Naive thymus-derived CD8-positive, alpha-beta T cell (primary cell): ENCODE measurements at regions not wholly inside any gene's neighbourhood (a gene's known extent, or its start where the extent isn't known, plus 50 kb on each side); places are given as distances from the start of the nearest gene placed in this dataset.
"Not testable (repeated sequence)": the region's sequence is repeated elsewhere in the genome, so short reads cannot be mapped to it uniquely, and the experiment has no call there.

Experiments used
- ATAC-seq, 2 donors: fragments of 150-1000 bp; cut with Tn5 transposase in 1 of 2; sonication (Bioruptor Pico), chemical (Tn5 transposase) in 1 of 2; 1 replicate in 1 of 2; 2 replicates in 1 of 2; pipeline ENCODE4 v1.10.0; 2021; ENCODE audit warnings: mild to moderate bottlenecking in 2 of 2, moderate library complexity in 2 of 2
- POLR2A ChIA-PET: fragments of 350-600 bp; sonication (Branson Sonifier 250); formaldehyde crosslinking; loops from one replicate; lab custom pipeline; 2021; ENCODE audit warnings: antibody characterized with exemption; lab: Charles Lee
- DNase-seq, 10 donors: peaks; one replicate each; pipeline versions ENCODE4 v3.0.0 to v3.0.0-alpha.2; 2020 to 2022
- H3K27ac Mint-ChIP-seq, 10 donors: one replicate each; pipeline ENCODE4 v1.8.0; 2020 to 2022; ENCODE audit warnings: mild to moderate bottlenecking in 10 of 10, mixed read lengths in 10 of 10, moderate library complexity in 4 of 10, inconsistent platforms in 1 of 10
- H3K27me3 Mint-ChIP-seq, 5 donors: one replicate each; pipeline ENCODE4 v1.8.0; 2021 to 2022; ENCODE audit warnings: mixed read lengths in 5 of 5
- H3K36me3 Mint-ChIP-seq, 3 donors: one replicate each; pipeline ENCODE4 v1.8.0; 2020 to 2022; ENCODE audit warnings: mixed read lengths in 3 of 3, mild to moderate bottlenecking in 2 of 3, inconsistent platforms in 1 of 3
- H3K4me1 Mint-ChIP-seq, 4 donors: one replicate each; pipeline ENCODE4 v1.8.0; 2021 to 2022; ENCODE audit warnings: mixed read lengths in 4 of 4
- H3K4me3 Mint-ChIP-seq, 10 donors: one replicate each; pipeline ENCODE4 v1.8.0; 2020 to 2022; ENCODE audit warnings: mild to moderate bottlenecking in 10 of 10, mixed read lengths in 10 of 10, moderate library complexity in 6 of 10, inconsistent platforms in 1 of 10
- H3K9me3 Mint-ChIP-seq, 9 donors: one replicate each; pipeline ENCODE4 v1.8.0; 2020 to 2022; ENCODE audit warnings: mixed read lengths in 9 of 9, mild to moderate bottlenecking in 3 of 9, inconsistent platforms in 1 of 9, moderate library complexity in 1 of 9

DNA sequence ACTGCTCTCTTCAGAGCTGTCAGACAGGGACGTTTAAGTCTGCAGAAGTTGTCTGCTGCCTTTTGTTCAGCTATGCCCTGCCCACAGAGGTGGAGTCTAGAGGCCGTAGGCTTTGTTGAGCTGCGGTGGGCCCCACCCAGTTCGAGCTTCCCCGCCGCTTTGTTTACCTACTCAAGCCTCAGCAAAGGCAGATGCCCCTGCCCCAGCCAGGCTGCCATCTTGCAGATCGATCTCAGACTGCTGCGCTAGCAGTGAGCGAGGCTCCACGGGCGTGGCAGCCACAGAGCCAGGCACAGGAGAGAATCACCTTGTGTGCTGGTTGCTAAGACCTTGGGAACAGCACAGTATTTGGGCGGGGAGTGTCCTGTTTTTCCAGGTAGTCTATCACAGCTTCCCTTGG lies 120.8 kb upstream of the SOX2 start:
- H3K4me1 Mint-ChIP-seq, POLR2A ChIA-PET, H3K27me3 Mint-ChIP-seq, DNase-seq, H3K4me3 Mint-ChIP-seq, ATAC-seq, H3K27ac Mint-ChIP-seq: not testable (repeated sequence)
- Mint-ChIP-seq H3K36me3 (peaks cover 0 to 14% (median 0%) of the 10 kb centered on the region in 3 donors), H3K9me3 (peaks cover 13 to 59% (median 27%) of the 10 kb centered on the region in 9 donors)

DNA sequence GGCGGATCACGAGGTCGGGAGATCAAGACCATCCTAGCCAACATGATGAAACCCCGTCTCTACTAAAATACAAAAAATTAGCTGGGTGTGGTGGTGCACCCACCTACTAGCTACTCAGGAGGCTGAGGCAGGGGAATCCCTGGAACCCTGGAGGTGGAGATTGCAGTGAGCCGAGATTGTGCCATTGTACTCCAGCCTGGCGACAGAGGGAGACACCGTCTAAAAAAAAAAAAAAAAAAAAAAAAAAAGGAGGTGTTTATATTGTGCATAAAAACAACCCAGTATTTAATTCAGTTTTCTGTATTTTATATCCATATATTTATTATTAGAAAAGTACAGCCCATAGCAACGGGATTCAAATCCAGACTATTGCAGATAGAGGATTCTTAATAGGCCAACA lies 129.1 kb upstream of the SOX2 start:
- ATAC-seq (no peak), DNase-seq (no peak)
- POLR2A ChIA-PET, result no interaction called here
- Mint-ChIP-seq H3K4me3 (no peak overlapping the region), H3K27ac (no peak overlapping the region), H3K36me3 (no peaks in the 10 kb centered on the region), H3K9me3 (peaks cover 0 to 21% (median 11%) of the 10 kb centered on the region in 9 donors), H3K4me1 (no peaks in the 10 kb centered on the region), H3K27me3 (no peaks in the 10 kb centered on the region)

DNA sequence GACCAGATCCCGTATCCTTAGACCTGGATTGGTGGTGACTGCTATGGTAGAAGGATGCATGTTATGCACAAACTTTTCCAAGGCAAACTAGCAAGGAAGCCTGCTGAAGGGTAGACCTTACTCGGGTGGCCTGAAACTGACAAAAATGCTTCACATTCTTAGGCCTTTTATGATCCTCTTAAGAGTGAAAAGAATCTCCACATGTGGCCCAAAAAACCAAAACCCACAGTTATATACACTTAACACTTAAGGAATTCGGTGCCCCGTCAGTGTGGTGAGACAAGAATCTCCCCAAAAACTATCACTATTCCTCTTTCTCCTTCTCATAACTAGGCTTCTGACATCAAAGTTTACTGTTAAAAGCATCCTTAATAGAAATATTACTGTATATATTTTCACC lies 130.1 kb upstream of the SOX2 start:
- H3K4me3 Mint-ChIP-seq, result no peak overlapping the region
- H3K4me1 Mint-ChIP-seq, result no peaks in the 10 kb centered on the region
- DNase-seq (no peak), ATAC-seq (no peak)
- POLR2A ChIA-PET, result no interaction called here
- H3K27me3 Mint-ChIP-seq, result no peaks in the 10 kb centered on the region
- H3K9me3 Mint-ChIP-seq, result peaks cover 0 to 15% (median 3%) of the 10 kb centered on the region in 9 donors
- no peaks in the 10 kb centered on the region for H3K36me3 Mint-ChIP-seq
- no peak overlapping the region for H3K27ac Mint-ChIP-seq

DNA sequence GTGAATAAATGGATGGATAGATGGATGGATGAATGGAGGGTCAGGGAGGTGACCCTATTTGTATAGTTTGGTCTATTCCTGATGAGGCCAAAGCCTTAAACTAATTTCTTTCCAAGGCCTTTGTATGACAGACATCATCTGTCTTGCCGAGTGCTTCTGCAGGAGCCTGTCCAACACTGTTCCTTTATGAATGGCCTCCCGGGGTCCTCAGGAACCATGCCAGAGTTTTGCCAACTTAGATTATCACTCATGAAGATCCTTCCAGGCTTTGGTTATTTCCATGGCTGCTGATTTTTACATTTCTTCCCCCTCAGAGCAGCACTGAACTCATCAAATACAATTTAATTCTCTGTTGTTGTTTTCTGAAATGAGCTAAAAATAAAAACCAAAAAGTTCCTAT lies 133.0 kb upstream of the SOX2 start:
- H3K4me3 Mint-ChIP-seq, result no peak overlapping the region
- H3K9me3 Mint-ChIP-seq, result peaks cover 0 to 9% (median 2%) of the 10 kb centered on the region in 9 donors
- POLR2A ChIA-PET, result no interaction called here
- ATAC-seq (no peak), DNase-seq (no peak)
- H3K4me1 Mint-ChIP-seq, result no peaks in the 10 kb centered on the region
- H3K27ac Mint-ChIP-seq, result no peak overlapping the region
- no peaks in the 10 kb centered on the region for H3K27me3 Mint-ChIP-seq
- no peaks in the 10 kb centered on the region for H3K36me3 Mint-ChIP-seq

DNA sequence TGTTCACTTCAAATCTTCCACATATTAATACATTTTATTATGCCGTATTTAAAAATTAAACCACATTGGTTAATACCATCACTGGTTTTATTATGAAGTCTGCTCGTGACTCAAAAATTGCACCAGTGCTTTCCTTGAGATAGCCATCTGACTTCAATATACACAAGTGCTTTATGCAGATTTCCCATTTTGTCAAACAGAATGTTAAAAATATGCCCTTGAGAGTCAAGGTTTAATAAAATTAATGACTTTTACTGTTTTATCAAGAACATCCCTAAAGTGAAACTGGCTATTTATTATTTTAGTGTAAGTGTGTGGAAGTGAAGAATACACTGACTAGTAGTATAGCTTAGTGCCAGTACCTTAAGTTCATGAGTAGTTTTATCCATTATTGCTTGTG lies 139.3 kb upstream of the SOX2 start:
- Mint-ChIP-seq H3K36me3 (no peaks in the 10 kb centered on the region), H3K4me1 (no peaks in the 10 kb centered on the region)
- DNase-seq, result no peak

DNA sequence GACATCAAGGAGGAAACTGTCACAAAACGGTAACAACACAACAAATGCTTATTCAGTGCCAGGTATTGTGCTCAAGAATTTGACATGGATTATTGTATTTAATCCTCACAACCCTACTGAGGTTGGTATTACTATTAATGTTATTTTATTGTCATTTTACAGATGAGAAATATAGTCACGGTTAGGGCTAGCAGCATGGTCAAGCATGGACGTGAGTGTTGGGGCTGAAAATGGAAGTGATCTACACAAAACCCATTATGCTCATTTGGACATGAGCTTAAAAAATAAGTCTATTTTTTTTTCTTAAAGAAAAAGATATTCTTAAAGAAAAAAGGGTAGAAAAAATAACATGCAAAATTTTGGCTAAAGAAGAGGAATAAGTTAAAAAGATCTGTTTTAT lies 141.3 kb upstream of the SOX2 start:
- ATAC-seq (no peak), DNase-seq (no peak)
- no peaks in the 10 kb centered on the region for H3K27me3 Mint-ChIP-seq
- POLR2A ChIA-PET, result no interaction called here
- no peaks in the 10 kb centered on the region for H3K4me1 Mint-ChIP-seq
- peaks cover 0 to 5% (median 0%) of the 10 kb centered on the region in 9 donors for H3K9me3 Mint-ChIP-seq
- H3K36me3 Mint-ChIP-seq, result no peaks in the 10 kb centered on the region
- H3K27ac Mint-ChIP-seq, result no peak overlapping the region
- no peak overlapping the region for H3K4me3 Mint-ChIP-seq

More for the DNA sequence above, 139.3 kb upstream of the SOX2 start:
- no peak overlapping the region for H3K4me3 Mint-ChIP-seq
- H3K9me3 Mint-ChIP-seq, result peaks cover 0 to 5% (median 0%) of the 10 kb centered on the region in 9 donors
- POLR2A ChIA-PET, result no interaction called here
- H3K27me3 Mint-ChIP-seq, result no peaks in the 10 kb centered on the region
- ATAC-seq, result no peak
- no peak overlapping the region for H3K27ac Mint-ChIP-seq

DNA sequence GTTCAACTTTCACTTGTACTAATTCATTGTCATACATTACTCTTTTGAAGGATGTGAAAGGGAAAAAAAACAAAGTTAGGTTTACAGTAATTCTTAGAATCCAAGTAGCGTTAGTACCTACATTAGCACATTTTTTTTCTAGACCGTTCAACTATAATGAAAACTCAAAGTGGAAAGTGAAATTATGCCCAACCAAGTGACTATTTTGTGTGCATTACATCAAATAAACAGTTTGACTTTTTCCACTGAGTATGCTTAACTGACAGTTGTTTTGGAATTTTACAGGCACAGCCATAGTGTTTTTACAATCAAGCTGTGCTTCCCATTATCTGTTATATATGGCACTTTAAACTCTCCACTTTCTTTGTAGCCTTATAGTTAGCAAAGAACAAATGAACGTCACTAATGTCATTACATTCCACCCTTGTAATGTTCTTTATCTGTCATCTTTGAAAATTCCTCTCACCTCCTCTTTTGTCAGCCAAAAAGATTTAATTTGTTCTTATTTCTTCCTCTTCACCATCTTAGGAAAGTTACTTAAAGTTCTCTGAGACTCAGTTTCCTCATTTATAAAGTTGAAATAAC lies 142.3 kb upstream of the SOX2 start:
- Mint-ChIP-seq H3K27ac (no peak overlapping the region), H3K4me1 (no peaks in the 10 kb centered on the region), H3K27me3 (no peaks in the 10 kb centered on the region), H3K36me3 (no peaks in the 10 kb centered on the region), H3K9me3 (peaks cover 0 to 5% (median 0%) of the 10 kb centered on the region in 9 donors), H3K4me3 (no peak overlapping the region)
- no peak for DNase-seq
- POLR2A ChIA-PET, result no interaction called here
- ATAC-seq, result no peak

DNA sequence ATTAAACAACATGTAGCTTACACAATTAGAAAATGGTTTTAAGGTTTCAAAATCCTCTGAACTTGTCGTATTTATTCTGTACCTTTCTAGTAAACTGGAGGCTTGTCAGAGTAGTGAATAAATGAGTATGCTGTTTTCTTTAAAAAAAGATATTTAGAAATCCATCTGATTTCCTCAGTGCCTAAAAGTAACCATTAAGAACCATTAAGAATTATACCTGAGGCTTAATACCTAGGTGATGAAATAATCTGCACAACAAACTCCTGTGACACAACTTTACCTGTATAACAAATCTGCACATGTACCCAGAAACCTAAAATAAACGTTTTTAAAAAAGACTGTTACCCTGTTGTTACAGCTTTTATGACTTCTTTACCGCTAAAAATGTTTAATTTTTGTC lies 143.0 kb upstream of the SOX2 start:
- H3K36me3 Mint-ChIP-seq, result no peaks in the 10 kb centered on the region
- DNase-seq (no peak), ATAC-seq (no peak)
- H3K4me1 Mint-ChIP-seq, result no peaks in the 10 kb centered on the region
- H3K27me3 Mint-ChIP-seq, result peaks cover 0 to under 1% (median 0%) of the 10 kb centered on the region in 5 donors
- POLR2A ChIA-PET, result no interaction called here
- H3K9me3 Mint-ChIP-seq, result peaks cover 0 to 5% (median 0%) of the 10 kb centered on the region in 9 donors
- H3K4me3 Mint-ChIP-seq, result no peak overlapping the region
- H3K27ac Mint-ChIP-seq, result no peak overlapping the region

DNA sequence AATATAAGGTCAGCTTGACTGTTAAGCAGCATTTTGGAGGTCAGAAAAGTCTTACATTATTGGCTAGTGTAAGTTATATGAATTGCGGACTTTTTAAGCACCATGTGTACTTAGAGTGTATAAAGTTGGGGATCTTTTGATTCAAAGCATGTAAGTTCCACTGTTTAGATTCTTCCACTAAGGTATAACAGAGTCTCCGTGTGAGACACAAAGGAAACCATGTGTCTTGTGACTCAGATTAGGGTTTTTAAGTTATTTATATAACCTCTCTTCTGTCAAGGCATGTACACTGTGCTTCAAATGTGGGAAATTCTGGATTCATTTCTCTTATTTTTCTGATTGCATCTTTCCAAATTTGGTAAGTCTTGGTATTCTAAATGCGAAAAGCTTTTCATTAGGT lies 143.5 kb upstream of the SOX2 start:
- H3K27me3 Mint-ChIP-seq, result peaks cover 0 to 2% (median 0%) of the 10 kb centered on the region in 5 donors
- peaks cover 0 to 6% (median 0%) of the 10 kb centered on the region in 9 donors for H3K9me3 Mint-ChIP-seq
- H3K4me1 Mint-ChIP-seq, result no peaks in the 10 kb centered on the region
- no peak overlapping the region for H3K27ac Mint-ChIP-seq
- no peak overlapping the region for H3K4me3 Mint-ChIP-seq
- ATAC-seq, result no peak
- POLR2A ChIA-PET, result no interaction called here
- no peak for DNase-seq
- no peaks in the 10 kb centered on the region for H3K36me3 Mint-ChIP-seq

DNA sequence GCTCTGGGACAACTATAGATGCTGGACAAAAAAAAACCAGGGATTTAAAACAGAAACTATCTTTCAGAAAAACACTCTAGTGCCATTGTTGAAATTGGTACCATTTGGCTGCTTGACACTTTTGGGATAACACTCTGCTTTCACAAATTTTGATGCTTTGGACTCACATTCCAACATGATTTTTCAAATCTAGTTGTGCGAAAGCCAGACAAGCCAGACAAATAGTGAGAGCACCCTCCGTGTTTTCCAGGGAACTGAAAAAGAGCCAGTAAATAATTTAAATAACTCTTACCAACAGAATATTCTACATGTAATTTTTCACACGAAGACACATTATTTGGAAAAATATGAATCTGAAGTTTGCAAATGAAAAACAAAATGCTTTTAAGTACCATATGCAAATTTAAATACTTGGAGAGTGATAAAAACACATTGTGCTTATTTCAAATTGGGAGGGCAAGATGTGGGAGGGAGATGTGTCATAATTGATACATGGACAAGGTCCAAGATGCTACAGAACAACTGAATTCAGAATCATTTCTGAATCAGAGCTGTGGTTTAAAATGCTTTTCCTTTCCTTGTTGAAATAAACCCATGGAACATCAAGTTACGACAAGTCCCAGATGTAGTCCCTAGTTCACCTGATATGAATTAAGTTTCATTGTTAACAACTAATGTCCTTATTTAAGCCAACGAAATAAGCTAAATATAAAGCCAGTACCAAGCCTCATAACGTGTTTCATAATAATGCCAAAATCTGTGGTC lies 144.2 kb upstream of the SOX2 start:
- Mint-ChIP-seq H3K9me3 (peaks cover 0 to 8% (median 0%) of the 10 kb centered on the region in 9 donors), H3K27ac (no peak overlapping the region), H3K27me3 (peaks cover 0 to 2% (median 0%) of the 10 kb centered on the region in 5 donors), H3K4me1 (no peaks in the 10 kb centered on the region), H3K4me3 (no peak overlapping the region), H3K36me3 (no peaks in the 10 kb centered on the region)
- ATAC-seq (no peak), DNase-seq (no peak)
- POLR2A ChIA-PET, result no interaction called here

DNA sequence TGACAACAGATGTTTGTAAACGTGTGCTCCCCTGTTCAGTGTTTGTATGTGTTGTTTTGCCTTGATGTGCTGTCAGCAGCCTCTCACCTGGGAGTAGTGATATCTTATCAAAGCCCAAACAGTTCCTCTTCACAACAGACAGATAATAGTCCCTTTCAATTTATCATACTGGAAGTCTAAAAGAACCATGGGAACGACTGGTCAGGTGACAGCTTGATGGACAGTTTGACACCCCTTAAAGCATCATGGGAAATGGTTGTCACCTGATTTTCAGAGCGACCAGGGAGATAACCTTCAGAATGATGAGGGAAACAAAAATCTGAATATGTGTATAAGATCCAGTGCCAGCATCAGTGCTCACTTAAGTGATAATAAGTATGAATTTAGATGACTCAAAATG lies 146.3 kb upstream of the SOX2 start:
- peaks cover 0 to 10% (median 0%) of the 10 kb centered on the region in 9 donors for H3K9me3 Mint-ChIP-seq
- DNase-seq (no peak), ATAC-seq (no peak)
- POLR2A ChIA-PET, result no interaction called here
- peaks cover 0 to 2% (median 0%) of the 10 kb centered on the region in 5 donors for H3K27me3 Mint-ChIP-seq
- H3K4me1 Mint-ChIP-seq, result no peaks in the 10 kb centered on the region
- no peak overlapping the region for H3K27ac Mint-ChIP-seq
- H3K36me3 Mint-ChIP-seq, result no peaks in the 10 kb centered on the region
- H3K4me3 Mint-ChIP-seq, result no peak overlapping the region

DNA sequence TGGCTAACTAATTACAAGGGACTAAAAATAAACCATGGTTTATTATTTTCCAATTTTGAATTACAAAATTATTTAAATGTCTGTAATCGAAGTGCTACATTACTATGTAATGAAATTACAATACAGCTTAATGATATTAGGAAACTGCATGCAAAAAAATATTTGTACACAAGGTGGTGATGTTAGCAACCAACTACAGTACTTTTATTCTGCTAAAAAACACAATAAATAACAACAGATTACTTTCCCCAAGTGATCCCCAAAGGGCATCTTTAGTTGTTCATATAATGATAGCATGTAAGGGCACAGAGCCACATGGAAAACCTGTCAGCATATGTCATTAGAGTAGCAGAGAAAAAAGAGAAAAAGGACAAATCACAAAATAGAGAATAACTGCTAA lies 147.5 kb upstream of the SOX2 start:
- H3K36me3 Mint-ChIP-seq, result no peaks in the 10 kb centered on the region
- no peak for ATAC-seq
- H3K27me3 Mint-ChIP-seq, result peaks cover 0 to 2% (median 0%) of the 10 kb centered on the region in 5 donors
- H3K9me3 Mint-ChIP-seq, result peaks cover 0 to 6% (median 0%) of the 10 kb centered on the region in 9 donors
- H3K4me1 Mint-ChIP-seq, result no peaks in the 10 kb centered on the region
- no peak overlapping the region for H3K4me3 Mint-ChIP-seq
- POLR2A ChIA-PET, result no interaction called here
- no peak overlapping the region for H3K27ac Mint-ChIP-seq
- no peak for DNase-seq

DNA sequence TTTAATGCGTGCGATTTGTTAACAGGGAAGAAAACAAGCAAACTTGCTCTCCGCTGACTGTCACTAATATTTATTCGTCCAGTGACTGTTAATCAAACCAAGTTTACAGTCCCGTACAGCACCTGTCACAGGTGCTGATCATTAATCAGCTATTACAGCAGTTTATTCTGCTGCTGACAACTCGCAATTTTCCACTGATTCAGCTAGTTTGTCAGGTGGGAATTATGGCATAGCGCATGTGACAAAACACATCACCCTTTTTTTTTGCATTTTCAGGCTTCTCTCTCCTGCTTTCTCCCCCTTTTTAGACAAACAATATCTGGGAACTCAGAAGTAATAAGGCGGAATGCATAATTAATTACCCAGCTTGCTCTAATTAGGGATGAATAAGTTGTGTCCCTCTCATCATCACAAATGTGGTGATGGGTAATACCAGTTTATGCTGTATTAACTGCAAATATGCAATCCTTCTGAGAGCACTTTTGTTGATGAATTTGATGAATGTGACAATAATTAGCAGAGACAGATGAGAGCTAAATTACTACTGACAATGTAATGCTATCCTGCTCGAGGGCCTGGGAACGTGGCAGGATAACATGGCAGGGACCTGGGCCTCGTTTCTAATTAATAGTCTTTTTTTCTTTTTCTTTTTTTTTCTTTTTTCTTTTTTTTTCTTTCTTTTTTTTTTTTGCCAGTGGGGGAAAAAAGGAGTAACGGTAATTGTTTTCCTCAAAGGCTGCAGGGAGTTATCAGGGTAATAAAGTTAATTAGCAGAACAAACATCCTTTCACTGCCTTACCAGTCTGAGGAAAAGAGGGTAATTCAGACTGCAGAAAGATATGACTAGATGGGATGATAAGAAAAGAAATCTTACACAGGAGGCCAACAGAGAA lies 150.3 kb upstream of the SOX2 start:
- ATAC-seq, result no peak
- peaks cover 0 to 12% (median 0%) of the 10 kb centered on the region in 9 donors for H3K9me3 Mint-ChIP-seq
- H3K27me3 Mint-ChIP-seq, result peaks cover 0 to 2% (median 0%) of the 10 kb centered on the region in 5 donors
- H3K4me3 Mint-ChIP-seq, result no peak overlapping the region
- no peaks in the 10 kb centered on the region for H3K36me3 Mint-ChIP-seq
- POLR2A ChIA-PET, result no interaction called here
- no peak for DNase-seq
- no peak overlapping the region for H3K27ac Mint-ChIP-seq
- H3K4me1 Mint-ChIP-seq, result no peaks in the 10 kb centered on the region
